ENCODE measurements at regions not wholly inside any gene's neighbourhood (a gene's known extent, or its start where the extent isn't known, plus 50 kb on each side); places are given as distances from the start of the nearest gene placed in this dataset.

DNA sequence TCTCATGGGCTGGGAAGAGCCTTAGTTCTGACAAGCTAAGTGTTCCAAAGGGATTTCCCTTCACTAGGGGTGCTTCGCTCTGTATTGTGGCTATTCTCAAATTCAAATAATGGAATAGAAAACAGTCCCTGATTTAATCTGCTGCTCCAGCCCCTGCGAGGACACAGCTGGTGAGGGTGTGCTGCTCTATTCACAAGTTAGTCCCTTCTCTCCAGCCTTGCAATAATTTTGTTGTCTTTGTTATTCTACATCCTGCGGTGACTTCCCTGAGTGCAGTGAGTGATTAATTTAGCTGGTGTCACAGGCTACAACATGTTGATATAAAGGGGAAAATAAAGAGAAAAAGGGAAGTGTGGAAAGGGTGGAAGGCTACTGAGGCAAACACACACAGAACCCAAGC is 180.5 kb upstream of the VEPH1 start:
- Mint-ChIP-seq H3K27me3 (no peaks in the 10 kb centered on the region), H3K4me1 (no peaks in the 10 kb centered on the region), H3K4me3 (no peak overlapping the region), H3K27ac (no peak overlapping the region), H3K9me3 (ENCODE audit: low read depth) (no peaks in the 10 kb centered on the region), H3K36me3 (no peaks in the 10 kb centered on the region)
- CTCF ChIA-PET: no interaction called here
- DNase-seq (no peak), ATAC-seq (no peak)

DNA sequence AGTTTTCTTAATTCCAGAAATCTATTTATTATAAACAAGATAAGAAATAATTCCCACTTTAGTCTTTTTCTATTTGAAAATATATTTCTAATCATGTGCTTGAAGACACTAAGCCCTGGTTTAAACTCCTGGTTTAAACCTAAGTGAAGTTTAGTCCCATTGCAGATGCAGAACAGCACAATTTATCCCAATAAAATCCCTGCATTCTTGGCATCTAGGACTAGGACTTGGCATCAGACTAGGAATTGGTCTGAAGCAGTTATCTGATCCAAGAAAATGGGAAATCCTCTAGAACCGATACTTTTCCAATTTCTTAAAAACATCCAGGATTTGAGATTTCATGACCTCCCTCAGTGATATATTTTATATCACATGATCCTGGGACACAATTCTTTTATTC is 168.8 kb upstream of the VEPH1 start:
- Mint-ChIP-seq H3K27me3 (no peaks in the 10 kb centered on the region), H3K27ac (no peak overlapping the region), H3K4me3 (no peak overlapping the region), H3K36me3 (no peaks in the 10 kb centered on the region), H3K9me3 (ENCODE audit: low read depth) (no peaks in the 10 kb centered on the region), H3K4me1 (no peaks in the 10 kb centered on the region)
- ATAC-seq (no peak), DNase-seq (no peak)
- CTCF ChIA-PET: no interaction called here

- Mint-ChIP-seq H3K4me1 (no peaks in the 10 kb centered on the region), H3K27ac (no peak overlapping the region), H3K36me3 (no peaks in the 10 kb centered on the region), H3K9me3 (ENCODE audit: low read depth) (no peaks in the 10 kb centered on the region), H3K27me3 (no peaks in the 10 kb centered on the region), H3K4me3 (no peak overlapping the region)
- DNase-seq (no peak), ATAC-seq (no peak)
- CTCF ChIA-PET: no interaction called here
Observed at GRCh38 chr3:157671656-157672055, 168.4 kb upstream of the VEPH1 start.

GRCh38 chr3:157669416-157669815 is 166.2 kb upstream of the VEPH1 start:
- CTCF ChIA-PET: no interaction called here

DNA sequence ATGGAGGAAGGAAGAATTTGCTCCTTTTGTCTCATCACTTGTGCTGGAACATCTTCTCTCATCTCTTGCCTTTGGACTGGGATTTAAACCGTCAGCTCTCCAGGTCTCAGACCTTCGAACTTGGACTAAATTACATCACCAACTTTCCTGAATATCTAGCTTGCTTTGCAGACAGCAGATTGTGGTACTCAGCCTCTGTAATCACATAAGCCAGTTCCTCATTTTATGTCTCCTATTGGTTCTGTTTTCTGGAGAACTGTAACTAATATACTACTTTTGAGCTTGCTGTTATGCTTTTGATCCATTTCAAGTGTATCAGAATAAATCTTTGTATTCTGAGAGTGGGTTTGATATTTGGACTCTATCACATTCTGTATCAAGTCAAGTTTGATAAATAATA is 164.3 kb upstream of the VEPH1 start:
- Mint-ChIP-seq H3K4me3 (no peak overlapping the region), H3K27ac (no peak overlapping the region), H3K9me3 (ENCODE audit: low read depth) (no peaks in the 10 kb centered on the region), H3K36me3 (no peaks in the 10 kb centered on the region), H3K4me1 (no peaks in the 10 kb centered on the region), H3K27me3 (no peaks in the 10 kb centered on the region)
- CTCF ChIA-PET: no interaction called here
- DNase-seq (no peak), ATAC-seq (no peak)

More at GRCh38 chr3:157669416-157669815, 166.2 kb upstream of the VEPH1 start:
- no peak overlapping the region for H3K27ac Mint-ChIP-seq
- ATAC-seq: no peak
- no peaks in the 10 kb centered on the region for H3K36me3 Mint-ChIP-seq
- no peaks in the 10 kb centered on the region for H3K9me3 Mint-ChIP-seq (ENCODE audit: low read depth)
- H3K4me1 Mint-ChIP-seq: no peaks in the 10 kb centered on the region
- DNase-seq: no peak
- H3K27me3 Mint-ChIP-seq: no peaks in the 10 kb centered on the region
- H3K4me3 Mint-ChIP-seq: no peak overlapping the region

DNA sequence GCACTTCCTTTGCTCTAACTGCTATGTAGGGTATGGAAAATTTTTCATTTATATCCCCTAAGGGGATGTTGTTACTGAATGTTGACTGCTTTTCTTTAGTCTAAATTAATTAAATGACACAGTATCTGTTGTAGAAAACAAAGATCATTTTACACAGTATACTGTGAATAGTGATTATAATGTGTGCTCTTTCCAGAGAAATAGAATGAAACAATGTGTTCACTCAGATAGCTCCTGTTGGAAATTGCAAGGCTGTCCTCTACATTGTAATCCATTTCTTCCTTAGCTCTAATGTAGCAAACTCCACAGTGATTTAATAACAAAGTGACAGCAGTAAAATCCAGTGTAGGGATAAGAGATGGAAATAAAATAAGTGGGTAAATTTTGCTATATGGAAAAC is 159.0 kb upstream of the VEPH1 start:
- Mint-ChIP-seq H3K36me3 (no peaks in the 10 kb centered on the region), H3K27me3 (no peaks in the 10 kb centered on the region), H3K27ac (no peak overlapping the region), H3K4me3 (no peak overlapping the region), H3K4me1 (no peaks in the 10 kb centered on the region), H3K9me3 (ENCODE audit: low read depth) (no peaks in the 10 kb centered on the region)
- no peak for ATAC-seq
- CTCF ChIA-PET: no interaction called here
- DNase-seq: no peak

- Mint-ChIP-seq H3K27ac (no peak overlapping the region), H3K36me3 (no peaks in the 10 kb centered on the region), H3K27me3 (no peaks in the 10 kb centered on the region), H3K4me3 (no peak overlapping the region), H3K4me1 (no peaks in the 10 kb centered on the region), H3K9me3 (ENCODE audit: low read depth) (no peaks in the 10 kb centered on the region)
- ATAC-seq (no peak), DNase-seq (no peak)
- CTCF ChIA-PET: no interaction called here
Observed at GRCh38 chr3:157660847-157661246, 157.6 kb upstream of the VEPH1 start.

- CTCF ChIA-PET: no interaction called here
- ATAC-seq: no peak
Observed at GRCh38 chr3:157652366-157652765, 149.2 kb upstream of the VEPH1 start.

DNA sequence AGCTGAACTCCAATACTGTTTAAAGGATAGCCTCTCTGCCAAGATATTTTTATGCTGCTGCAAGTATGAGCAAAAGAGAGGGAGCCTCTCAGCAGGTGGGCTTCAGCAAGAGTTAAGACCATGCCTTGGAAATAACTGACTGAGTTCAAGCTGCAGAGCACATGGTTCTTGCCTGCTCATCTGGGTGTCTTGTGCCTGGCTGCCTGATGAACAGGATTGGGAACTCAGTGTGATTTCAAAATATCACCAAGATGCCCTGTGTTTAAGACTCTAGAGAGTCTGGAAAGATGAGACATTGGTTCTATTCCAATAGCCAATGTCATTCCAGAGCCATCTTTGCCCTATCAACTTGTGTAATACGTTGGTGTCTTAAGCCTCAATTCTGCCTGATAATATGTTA is 147.5 kb upstream of the VEPH1 start:
- no peak for ATAC-seq
- no peaks in the 10 kb centered on the region for H3K9me3 Mint-ChIP-seq (ENCODE audit: low read depth)
- H3K27me3 Mint-ChIP-seq: no peaks in the 10 kb centered on the region
- no peak overlapping the region for H3K27ac Mint-ChIP-seq
- H3K4me3 Mint-ChIP-seq: no peak overlapping the region
- DNase-seq: no peak
- no peaks in the 10 kb centered on the region for H3K36me3 Mint-ChIP-seq
- no peaks in the 10 kb centered on the region for H3K4me1 Mint-ChIP-seq
- CTCF ChIA-PET: no interaction called here

More at GRCh38 chr3:157652366-157652765, 149.2 kb upstream of the VEPH1 start:
- no peaks in the 10 kb centered on the region for H3K9me3 Mint-ChIP-seq (ENCODE audit: low read depth)
- no peaks in the 10 kb centered on the region for H3K27me3 Mint-ChIP-seq
- H3K4me1 Mint-ChIP-seq: no peaks in the 10 kb centered on the region
- H3K27ac Mint-ChIP-seq: no peak overlapping the region
- H3K36me3 Mint-ChIP-seq: no peaks in the 10 kb centered on the region
- DNase-seq: no peak
- H3K4me3 Mint-ChIP-seq: no peak overlapping the region

- H3K4me3 Mint-ChIP-seq: no peak overlapping the region
- no peak for ATAC-seq
- H3K9me3 Mint-ChIP-seq (ENCODE audit: low read depth): no peaks in the 10 kb centered on the region
- no peaks in the 10 kb centered on the region for H3K4me1 Mint-ChIP-seq
- no peak overlapping the region for H3K27ac Mint-ChIP-seq
- no peaks in the 10 kb centered on the region for H3K27me3 Mint-ChIP-seq
- H3K36me3 Mint-ChIP-seq: no peaks in the 10 kb centered on the region
- CTCF ChIA-PET: no interaction called here
- no peak for DNase-seq
Observed at GRCh38 chr3:157650172-157650571, 147.0 kb upstream of the VEPH1 start.

- no peaks in the 10 kb centered on the region for H3K4me1 Mint-ChIP-seq
- CTCF ChIA-PET: no interaction called here
- no peak for ATAC-seq
Observed at GRCh38 chr3:157649511-157649910, 146.3 kb upstream of the VEPH1 start.

DNA sequence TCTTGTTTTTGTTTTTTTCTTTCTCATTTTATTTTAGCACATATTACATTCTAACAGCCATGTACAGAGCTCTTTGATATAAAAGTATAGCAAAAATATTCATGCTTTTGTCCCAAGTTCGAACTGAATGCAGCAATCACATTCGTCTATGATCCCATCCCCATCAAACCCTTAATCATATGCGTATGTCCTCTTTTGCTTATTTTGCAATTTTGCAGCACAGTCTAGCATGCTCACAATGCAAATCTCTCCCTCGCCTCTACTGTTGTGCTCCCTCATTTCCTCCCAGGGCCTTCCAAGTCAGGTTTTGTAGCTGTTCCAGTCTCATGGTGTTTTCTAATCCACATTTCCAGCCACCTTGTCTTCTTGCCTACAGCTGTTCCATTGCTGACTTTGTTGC is 144.6 kb upstream of the VEPH1 start:
- DNase-seq (no peak), ATAC-seq (no peak)
- H3K4me3 Mint-ChIP-seq: no peak overlapping the region
- CTCF ChIA-PET: interaction anchor here (0.6 kb wide), 1 partner anchor 1667 kb away, joined by 3 read pairs; no protein-coding TSS in a partner anchor
- H3K36me3 Mint-ChIP-seq: no peaks in the 10 kb centered on the region
- no peaks in the 10 kb centered on the region for H3K27me3 Mint-ChIP-seq
- H3K9me3 Mint-ChIP-seq (ENCODE audit: low read depth): no peaks in the 10 kb centered on the region
- H3K4me1 Mint-ChIP-seq: no peaks in the 10 kb centered on the region
- H3K27ac Mint-ChIP-seq: no peak overlapping the region

More at GRCh38 chr3:157649511-157649910, 146.3 kb upstream of the VEPH1 start:
- Mint-ChIP-seq H3K9me3 (ENCODE audit: low read depth) (no peaks in the 10 kb centered on the region), H3K27ac (no peak overlapping the region), H3K27me3 (no peaks in the 10 kb centered on the region), H3K4me3 (no peak overlapping the region), H3K36me3 (no peaks in the 10 kb centered on the region)
- DNase-seq: no peak

GRCh38 chr3:157639756-157640426 is 136.7 kb upstream of the VEPH1 start:
- no peaks in the 10 kb centered on the region for H3K4me1 Mint-ChIP-seq
- no peak for ATAC-seq
- H3K27me3 Mint-ChIP-seq: peaks cover 8% of the 10 kb centered on the region
- CTCF ChIA-PET: no interaction called here
- H3K36me3 Mint-ChIP-seq: no peaks in the 10 kb centered on the region
- H3K27ac Mint-ChIP-seq: no peak overlapping the region
- H3K4me3 Mint-ChIP-seq: no peak overlapping the region
- no peak for DNase-seq
- peaks cover 5% of the 10 kb centered on the region for H3K9me3 Mint-ChIP-seq (ENCODE audit: low read depth)

DNA sequence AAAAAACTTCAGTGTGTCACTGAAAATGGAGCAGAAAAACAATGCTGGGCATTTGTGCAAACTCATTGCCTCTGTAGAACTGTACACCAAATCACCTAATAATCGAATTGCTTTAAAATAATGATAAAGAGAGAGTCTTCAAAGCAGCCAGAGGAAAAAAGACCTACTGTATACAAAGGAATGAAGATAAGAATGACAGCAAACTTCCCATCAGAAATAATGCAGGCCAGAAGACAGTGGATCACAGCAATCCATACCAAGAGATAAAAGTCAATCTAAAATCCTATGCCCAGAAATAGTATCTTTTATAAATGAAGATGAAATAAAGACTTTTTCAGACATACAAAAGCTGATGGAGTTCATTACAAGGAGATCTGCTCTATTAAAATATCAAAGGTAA is 134.7 kb upstream of the VEPH1 start:
- H3K9me3 Mint-ChIP-seq (ENCODE audit: low read depth): peaks cover 5% of the 10 kb centered on the region

DNA sequence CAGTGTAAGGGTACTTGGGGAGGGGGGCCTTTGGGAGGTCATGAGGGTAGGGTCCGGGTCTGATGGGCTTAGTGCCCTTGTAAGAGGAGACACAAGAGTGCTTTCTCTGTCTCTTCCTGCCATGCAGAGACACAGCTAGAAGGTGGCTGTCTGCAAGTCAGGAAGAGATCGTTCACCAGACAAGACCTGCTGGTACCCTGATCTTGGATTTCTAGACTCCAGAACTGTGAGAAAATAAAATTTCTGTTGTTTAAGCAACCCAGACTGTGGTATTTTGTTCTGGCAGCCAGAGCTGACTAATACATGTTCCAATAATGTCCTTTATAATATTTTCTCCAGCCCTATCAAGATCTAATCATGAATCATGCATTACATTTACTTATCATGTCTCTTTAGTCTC is 130.0 kb upstream of the VEPH1 start:
- H3K4me1 Mint-ChIP-seq: no peaks in the 10 kb centered on the region
- H3K36me3 Mint-ChIP-seq: no peaks in the 10 kb centered on the region
- peaks cover 5% of the 10 kb centered on the region for H3K9me3 Mint-ChIP-seq (ENCODE audit: low read depth)
- ATAC-seq: no peak
- no peak for DNase-seq
- CTCF ChIA-PET: no interaction called here
- no peak overlapping the region for H3K4me3 Mint-ChIP-seq
- peaks cover 23% of the 10 kb centered on the region for H3K27me3 Mint-ChIP-seq
- no peak overlapping the region for H3K27ac Mint-ChIP-seq

More for the DNA sequence above, 134.7 kb upstream of the VEPH1 start:
- H3K27me3 Mint-ChIP-seq: peaks cover 8% of the 10 kb centered on the region
- no peak overlapping the region for H3K27ac Mint-ChIP-seq
- no peaks in the 10 kb centered on the region for H3K36me3 Mint-ChIP-seq
- DNase-seq: no peak
- no peaks in the 10 kb centered on the region for H3K4me1 Mint-ChIP-seq
- CTCF ChIA-PET: no interaction called here
- H3K4me3 Mint-ChIP-seq: no peak overlapping the region
- no peak for ATAC-seq

All from activated CD8-positive, alpha-beta memory T cell treated with anti-CD3 and anti-CD28 coated beads, Interleukin-2, amount 10 ng/mL, durations not matched to agents 7 days and 5 days (primary cell).